ENCODE measurements at regions not wholly inside any gene's neighbourhood (a gene's known extent, or its start where the extent isn't known, plus 50 kb on each side); places are given as distances from the start of the nearest gene placed in this dataset.

DNA sequence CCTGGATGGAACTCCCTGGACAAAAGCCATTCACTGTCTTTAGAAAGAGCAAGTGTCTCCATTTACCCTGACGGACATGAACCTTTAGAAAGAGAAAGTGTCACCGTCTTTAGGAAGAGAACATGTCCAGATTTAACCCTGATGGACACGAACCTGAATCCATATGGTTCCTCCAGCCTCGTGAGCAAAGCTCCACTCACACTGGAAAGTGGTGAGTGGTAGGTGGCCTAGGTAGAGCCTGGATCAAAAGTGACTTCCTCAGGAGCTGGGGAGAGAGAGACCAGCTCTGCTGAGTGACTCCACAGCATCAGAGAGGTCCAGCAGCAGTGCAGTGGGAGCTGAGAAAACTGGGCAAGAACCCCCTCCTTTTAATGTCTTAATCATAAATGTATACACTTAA lies 59.8 kb upstream of the IRS2 start:
- no peak for DNase-seq

DNA sequence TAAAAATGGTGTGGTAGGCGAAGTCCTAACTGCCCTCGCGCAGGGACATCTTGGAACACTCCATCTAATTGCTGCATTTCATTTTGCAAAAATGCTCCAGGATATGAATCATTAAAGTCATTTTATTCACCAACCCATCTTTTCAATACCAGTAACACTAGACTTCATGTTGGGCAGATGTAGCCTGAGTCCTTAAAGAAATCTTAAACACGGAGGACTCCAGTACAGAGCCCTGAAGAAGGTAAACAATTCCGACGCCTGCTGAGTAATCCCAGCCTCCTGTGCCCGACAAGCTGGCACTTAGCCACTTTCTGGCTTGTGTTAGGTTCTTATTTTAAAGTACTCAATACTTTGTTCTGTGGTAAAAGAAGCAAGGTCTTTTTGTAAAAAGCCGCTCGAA lies 58.0 kb upstream of the IRS2 start:
- DNase-seq = no peak

DNA sequence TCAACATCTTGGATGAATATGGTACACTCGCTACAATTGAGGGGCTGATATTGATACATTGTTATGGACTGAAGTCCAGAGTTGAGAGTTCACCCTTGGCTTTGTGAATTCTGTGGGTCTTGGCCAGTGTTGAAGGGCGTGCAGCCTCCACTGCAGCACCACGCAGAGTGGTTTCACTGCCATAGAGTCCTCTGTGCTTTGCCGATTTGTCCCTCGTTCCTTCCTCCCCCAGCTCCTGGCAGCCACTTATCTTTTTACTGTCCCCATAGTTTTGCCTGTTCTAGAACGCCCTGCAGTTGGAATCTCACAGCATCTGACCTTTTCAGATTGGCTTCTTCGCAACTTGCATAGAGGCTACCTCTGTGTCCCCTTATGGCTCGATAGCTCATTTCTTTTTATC lies 57.3 kb upstream of the IRS2 start:
- DNase-seq = no peak

DNA sequence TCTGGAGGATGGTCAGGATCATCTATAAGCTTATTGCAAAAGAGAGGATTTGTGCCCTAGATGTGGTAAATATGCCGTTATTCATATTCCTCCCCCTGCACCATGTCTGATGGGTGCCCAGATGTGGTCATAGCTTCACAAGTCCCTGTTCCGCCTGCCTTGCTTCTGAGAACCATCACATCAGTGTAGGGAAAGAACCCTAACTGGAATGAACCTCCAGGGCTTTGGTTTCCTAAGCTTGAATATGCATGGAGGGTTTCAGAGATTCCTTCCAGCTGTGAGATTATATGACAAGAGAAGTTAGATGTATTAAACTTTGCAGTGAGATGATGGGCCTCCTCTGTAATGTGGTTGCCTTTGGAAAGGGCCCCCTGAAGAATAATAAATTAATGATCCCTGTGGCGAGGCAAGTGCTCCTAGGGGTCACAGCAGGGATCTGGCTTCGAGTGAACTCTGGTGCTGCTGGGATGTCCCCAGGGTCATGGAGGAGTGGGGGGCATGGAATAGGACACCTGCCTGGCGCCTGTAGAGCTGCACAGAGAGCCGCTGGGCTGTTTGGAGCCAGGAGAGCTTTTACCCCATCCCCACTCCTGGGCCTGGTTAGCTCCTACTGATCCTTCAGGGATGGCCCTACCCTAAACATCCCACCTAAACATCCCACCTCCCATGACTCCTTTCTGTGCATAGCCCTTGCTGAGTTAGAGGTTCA lies 56.0 kb upstream of the IRS2 start:
- DNase-seq = no peak

DNA sequence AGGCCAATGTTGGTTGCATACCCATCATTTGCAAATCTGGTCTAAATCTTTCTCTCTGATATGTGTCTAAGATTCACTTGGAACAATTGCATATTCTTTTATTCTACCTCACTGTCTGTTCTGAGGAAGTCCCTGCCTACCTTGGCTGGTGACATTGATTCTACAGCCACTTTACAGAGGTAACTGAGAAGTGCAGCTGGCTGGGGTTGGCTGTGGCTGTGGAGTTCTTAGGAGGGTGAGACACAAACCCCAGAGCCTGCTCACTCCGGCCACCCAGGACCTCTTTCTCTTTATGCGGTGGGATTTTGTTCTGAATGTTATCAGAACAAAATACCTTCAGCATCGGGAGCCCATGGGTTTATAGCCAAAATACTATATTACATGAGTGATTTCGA lies 54.5 kb upstream of the IRS2 start:
- no peak for DNase-seq

DNA sequence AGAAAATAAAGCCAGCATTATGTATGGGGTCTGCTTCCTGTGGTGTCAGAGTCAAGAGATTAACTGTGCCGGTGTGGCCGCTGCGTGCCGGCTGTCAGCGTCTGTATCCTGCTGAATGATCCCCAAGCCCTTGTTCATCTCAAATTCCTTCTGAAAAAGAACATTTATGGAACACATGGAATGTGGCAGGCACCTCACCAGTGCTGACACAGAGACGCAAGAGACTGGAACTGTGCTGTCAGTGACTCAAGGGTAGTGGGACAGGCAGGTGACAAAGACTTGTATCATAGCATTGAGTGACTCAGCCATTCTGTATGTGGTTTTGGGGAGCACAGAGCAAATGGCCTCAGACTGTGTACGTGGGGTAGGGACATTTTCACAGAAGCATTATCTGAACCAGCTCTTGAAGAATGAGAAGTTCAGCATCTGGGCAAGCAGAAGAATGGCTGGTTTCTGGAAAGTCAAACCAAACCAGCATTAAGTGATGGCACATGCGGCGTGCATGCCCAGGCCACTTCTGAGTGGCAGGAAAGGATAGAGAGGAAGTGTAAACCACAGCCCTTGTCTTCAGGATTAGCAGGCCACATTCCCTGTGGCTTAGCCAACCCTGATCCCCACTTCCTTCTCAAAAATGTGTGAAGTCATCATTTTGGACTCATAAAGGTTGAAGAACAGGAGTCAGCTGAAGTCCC lies 54.0 kb upstream of the IRS2 start:
- no peak for DNase-seq

DNA sequence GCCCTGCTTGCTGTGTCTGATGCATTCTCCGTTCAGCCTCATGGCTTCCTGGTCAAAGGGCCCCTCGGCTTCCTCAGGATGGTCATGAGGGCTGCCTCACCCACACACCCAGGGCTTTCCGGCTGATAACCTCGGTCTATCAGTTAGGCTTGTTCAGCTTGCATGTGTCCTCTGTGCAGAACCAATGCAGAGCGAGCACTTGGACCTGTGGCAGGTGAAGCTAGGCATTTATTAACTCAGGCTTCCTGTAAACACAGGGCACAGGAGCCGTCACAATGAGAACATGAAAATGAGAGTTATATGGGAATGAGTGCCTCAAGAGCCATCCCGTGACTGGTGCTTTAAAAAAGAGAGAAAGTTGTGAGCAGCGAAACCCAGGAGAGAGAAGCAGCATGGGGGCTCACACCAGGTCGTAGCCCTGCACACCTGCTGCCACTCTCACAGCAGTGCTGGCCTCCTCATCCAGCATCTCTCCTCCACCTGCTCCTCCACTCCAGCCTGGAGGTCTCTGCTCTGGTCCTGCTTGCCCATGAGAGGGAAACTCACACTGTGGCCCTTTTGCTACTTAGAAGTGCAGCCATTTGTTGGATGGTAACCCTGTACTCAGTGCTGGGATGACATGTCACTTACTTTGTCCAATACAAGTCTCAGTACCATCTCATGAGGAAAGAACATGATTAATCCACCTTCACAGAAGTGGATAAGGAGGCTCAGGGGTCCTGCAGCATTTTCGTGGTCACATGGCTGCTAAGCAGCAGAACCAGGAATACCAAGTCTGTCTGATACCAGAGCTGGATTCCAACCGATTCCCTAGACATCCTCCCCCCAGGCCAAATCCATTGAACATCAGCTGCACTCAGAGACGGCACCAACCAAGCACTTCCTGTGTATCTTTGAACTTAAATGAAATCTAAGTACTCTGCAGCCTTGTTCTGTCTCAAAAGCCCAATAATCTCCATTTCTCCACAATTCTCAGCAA lies 50.5 kb upstream of the IRS2 start:
- no peak for DNase-seq
